ENCODE measurements at regions not wholly inside any gene's neighbourhood (a gene's known extent, or its start where the extent isn't known, plus 50 kb on each side); places are given as distances from the start of the nearest gene placed in this dataset.

- TF ChIP-seq ZFX (IDR thresholded peaks at IDR 0.05) = no peak
- TF ChIP-seq, protein P1, sequence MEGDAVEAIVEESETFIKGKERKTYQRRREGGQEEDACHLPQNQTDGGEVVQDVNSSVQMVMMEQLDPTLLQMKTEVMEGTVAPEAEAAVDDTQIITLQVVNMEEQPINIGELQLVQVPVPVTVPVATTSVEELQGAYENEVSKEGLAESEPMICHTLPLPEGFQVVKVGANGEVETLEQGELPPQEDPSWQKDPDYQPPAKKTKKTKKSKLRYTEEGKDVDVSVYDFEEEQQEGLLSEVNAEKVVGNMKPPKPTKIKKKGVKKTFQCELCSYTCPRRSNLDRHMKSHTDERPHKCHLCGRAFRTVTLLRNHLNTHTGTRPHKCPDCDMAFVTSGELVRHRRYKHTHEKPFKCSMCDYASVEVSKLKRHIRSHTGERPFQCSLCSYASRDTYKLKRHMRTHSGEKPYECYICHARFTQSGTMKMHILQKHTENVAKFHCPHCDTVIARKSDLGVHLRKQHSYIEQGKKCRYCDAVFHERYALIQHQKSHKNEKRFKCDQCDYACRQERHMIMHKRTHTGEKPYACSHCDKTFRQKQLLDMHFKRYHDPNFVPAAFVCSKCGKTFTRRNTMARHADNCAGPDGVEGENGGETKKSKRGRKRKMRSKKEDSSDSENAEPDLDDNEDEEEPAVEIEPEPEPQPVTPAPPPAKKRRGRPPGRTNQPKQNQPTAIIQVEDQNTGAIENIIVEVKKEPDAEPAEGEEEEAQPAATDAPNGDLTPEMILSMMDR (conservative IDR thresholded peaks at IDR 0.05) = no peak
- no peak overlapping the region for H3K27ac ChIP-seq
Observed at GRCh38 chr9:523444-523843, 308.8 kb downstream of the DOCK8 start.

- no peak for TF ChIP-seq ZFX (IDR thresholded peaks at IDR 0.05)
- TF ChIP-seq, protein P1 (conservative IDR thresholded peaks at IDR 0.05) = no peak
- no peak overlapping the region for H3K27ac ChIP-seq
Observed at GRCh38 chr9:524008-524407, 309.3 kb downstream of the DOCK8 start.

DNA sequence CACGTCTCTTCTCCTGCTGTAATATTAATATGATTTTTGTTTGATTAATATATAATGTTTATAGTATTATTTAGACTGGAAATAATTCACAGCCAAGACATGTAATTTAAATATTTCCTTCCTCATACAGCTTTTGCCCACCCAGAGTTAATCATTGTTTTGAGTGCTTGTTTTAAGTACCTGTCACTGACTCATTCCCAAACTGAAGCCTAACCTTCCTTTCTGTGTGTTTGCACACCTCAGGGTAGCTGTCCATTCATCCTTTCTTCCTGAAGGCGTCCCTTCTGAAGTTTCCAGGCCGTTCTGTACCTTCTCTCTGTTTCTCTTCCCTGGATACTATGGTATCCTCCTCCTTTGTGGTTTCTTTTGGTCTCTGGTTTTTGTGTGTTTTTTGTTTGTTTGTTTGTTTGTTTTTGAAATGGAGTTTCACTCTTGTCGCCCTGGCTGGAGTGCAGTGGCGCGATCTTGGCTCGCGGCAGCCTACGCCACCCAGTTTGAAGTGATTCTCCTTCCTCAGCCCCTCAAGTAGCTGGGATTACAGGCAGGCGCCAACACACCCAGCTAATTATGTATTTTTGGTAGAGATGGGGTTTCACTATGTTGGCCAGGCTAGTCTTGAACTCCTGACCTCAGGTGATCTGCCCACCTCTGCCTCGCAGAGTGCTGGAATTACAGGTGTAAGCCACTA is 312.4 kb downstream of the DOCK8 start:
- TF ChIP-seq ZFX (IDR thresholded peaks at IDR 0.05) = no peak
- H3K27ac ChIP-seq = no peak overlapping the region

DNA sequence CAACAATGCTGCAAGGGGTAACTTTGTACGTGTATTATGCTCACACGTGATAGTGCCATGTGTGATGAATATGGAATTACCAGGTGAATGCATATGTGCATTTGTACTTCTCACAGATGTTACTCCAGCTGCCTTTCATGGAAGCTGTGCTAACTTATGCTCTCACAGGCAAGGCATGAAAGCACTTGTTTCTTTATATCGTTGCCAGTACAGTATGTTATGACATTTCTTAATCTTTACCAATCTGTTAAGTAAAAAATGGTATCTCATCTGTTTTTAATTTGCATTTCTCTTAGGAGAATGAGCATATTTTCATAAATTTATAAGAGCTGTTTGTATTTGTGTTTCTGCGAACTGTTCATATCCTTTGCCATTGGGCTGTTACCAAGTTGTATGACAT is 311.8 kb upstream of the DMRT1 start:
- no peak overlapping the region for H3K27ac ChIP-seq
- no peak for TF ChIP-seq ZFX (IDR thresholded peaks at IDR 0.05)
- TF ChIP-seq, protein P1 (conservative IDR thresholded peaks at IDR 0.05) = no peak

- H3K27ac ChIP-seq = no peak overlapping the region
- TF ChIP-seq, protein P1 (conservative IDR thresholded peaks at IDR 0.05) = no peak
- no peak for TF ChIP-seq ZFX (IDR thresholded peaks at IDR 0.05)
Observed at GRCh38 chr9:530681-531080, 310.8 kb upstream of the DMRT1 start.

GRCh38 chr9:532707-533106 is 308.8 kb upstream of the DMRT1 start:
- H3K27ac ChIP-seq = no peak overlapping the region
- TF ChIP-seq ZFX (IDR thresholded peaks at IDR 0.05) = no peak

GRCh38 chr9:534886-535285 is 306.6 kb upstream of the DMRT1 start:
- TF ChIP-seq ZFX (IDR thresholded peaks at IDR 0.05) = no peak
- TF ChIP-seq, protein P1 (conservative IDR thresholded peaks at IDR 0.05) = no peak
- no peak overlapping the region; the same call in 1 of the 2 replicates for H3K27ac ChIP-seq

- TF ChIP-seq ZFX (IDR thresholded peaks at IDR 0.05) = no peak
- TF ChIP-seq, protein P1 (conservative IDR thresholded peaks at IDR 0.05) = no peak
- no peak overlapping the region; the same call in 1 of the 2 replicates for H3K27ac ChIP-seq
Observed at GRCh38 chr9:535356-535755, 306.1 kb upstream of the DMRT1 start.

Data from C4-2B (cell line).